ENCODE measurements at regions not wholly inside any gene's neighbourhood (a gene's known extent, or its start where the extent isn't known, plus 50 kb on each side); places are given as distances from the start of the nearest gene placed in this dataset.
"Not testable (repeated sequence)": the region's sequence is repeated elsewhere in the genome, so short reads cannot be mapped to it uniquely, and the experiment has no call there.

DNA sequence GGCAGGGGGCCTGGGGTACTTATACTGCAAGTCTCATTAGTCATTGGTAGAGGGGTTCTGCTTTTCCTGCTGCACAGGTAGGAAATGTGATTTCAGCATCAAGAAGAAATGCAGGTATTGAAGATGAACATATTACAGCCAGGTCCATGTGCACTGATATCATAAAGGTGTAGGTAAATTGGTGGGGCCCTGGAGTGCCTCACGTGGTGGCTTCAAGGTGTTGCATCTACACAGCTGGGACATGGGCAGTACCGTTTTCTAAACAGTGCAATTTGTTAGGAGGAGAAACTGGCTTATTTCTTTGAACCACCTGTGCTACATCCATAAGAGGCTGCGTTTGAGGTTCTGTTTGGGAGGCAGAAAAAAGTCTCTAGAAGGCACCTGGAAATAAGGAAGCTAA lies 618.1 kb upstream of the RBFOX1 start:
- no peak for DNase-seq

DNA sequence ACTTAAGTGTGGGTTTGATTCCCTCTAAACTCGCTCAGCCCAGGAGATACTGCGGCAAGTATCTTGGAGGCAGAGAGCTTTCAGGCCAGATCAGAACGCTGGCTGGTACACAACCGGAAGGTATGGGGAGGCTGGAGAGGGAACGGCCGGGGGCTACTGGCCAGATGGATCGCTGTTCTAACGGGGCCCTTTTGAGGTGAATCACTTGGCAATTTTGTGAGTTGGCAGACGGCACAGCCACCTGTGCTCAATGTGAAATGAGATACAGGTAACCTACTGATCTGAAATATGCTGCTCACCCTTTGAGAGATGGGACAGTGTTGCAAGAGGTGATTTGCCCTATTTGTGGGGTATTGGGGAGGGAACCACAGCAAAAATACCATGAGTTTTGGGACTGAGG lies 622.9 kb upstream of the RBFOX1 start:
- DNase-seq: no peak

DNA sequence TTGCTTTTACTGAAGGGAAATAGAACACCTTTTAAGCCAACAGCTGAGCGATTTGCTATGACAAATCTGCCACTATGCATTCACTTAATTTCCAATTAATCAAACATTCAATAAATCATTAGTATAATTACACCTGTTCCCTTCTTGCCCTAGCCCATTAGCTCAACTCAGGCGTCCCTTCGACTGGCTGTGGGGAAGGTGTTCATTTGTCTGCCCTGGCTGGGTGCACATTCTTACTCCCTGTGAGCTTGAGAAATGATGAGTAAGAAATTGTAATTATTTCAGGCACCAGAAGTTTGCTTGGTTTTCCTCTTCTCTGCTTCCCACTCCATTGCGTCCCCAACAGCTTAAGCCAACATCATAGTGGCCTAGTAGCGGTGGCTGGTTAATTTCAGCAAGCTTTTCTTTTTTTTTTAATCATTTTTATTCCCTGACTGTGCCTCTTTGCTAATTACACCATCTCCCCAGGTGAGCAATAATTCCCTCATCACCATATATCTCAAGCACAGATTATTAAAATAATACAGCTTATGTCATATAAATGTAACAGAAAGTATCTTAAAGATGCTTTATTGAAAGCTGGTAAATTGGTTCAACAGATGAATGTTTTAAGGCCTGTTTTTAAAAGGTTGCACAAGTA lies 623.9 kb upstream of the RBFOX1 start:
- DNase-seq: no peak

DNA sequence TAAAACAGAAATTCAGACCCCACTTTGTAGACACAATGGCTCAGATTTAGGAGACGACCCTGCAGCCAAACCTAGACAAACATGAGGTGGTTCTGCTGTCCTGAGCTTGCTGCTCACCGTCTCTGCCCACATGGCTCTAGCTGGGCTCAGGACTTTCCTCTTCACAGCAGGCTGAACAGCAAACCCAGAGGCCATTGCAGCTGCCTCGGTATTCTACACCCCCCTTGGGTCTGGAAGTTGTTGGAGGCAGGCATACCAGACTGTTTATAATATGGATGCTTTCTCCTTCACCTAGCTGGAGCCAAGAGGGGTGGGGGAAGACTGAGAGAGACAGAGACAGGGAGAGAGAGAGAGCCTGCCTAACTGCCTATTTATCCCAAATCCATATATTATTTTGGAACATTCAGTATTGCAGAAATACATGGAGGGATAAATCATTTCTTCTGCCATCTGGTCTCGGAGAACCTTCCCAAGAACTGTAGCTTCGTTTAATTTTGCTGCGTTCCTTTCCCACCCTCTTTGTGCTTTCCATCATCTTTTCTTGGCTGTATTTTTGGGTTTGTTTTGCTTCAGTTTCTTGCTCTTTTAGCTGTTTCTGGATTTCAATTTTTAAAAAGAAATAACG lies 628.2 kb upstream of the RBFOX1 start:
- no peak for DNase-seq

DNA sequence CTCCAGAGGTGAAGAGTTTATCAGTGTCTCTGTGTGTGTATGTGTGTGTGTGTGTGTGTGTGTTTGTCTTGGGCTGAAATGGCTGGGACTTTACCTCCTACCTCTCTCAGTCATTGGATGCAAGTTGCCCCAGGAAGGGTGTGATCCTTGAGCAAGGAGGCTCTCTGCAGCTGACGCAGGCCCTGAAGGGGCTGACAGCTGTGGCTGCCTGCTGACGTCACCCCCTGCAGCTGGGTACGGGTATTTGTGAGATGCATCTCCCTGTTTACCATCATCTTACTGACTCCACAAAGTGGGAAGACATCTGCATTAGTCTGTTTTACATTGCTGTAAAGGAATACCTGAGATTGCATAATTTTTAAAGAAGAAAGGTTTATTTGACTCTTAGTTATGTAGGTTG lies 631.5 kb upstream of the RBFOX1 start:
- DNase-seq: no peak

DNA sequence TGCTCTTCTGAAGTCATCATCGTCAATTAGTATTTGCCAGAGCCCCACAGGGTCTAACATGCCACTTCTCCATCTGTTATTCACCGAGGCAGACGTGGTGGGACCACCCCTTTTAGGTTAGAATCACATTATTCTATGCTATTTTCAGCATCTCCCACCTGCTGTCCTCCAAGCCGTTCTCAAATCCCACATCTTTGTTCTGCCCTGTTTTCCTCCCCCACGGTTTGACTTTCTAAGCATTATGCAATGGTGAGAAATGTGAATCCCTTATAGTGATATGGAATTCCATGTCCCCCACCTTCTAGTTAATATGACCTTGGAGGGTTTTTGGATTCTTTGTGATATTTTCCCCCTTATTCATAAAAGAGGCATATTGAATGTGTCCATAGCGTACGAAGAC lies 634.1 kb upstream of the RBFOX1 start:
- DNase-seq: no peak

DNA sequence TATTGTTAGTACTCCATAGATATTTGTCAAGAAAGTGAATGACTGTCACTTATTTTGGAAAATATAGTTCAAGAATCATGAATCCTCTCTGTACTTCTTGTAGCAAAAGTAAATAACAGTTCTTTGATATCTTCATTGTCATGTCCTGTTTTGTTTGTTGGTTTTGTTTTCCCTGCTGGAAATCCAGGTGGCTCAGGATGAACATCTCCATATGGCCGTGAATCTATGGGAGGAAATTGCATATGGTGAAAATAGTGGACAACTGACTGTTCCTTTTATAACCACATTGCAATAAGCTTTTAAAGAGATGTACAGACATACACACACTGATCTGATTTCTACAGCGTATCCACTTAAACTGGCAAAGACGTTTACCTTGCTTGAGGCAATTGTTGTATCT lies 637.0 kb upstream of the RBFOX1 start:
- DNase-seq: no peak

DNA sequence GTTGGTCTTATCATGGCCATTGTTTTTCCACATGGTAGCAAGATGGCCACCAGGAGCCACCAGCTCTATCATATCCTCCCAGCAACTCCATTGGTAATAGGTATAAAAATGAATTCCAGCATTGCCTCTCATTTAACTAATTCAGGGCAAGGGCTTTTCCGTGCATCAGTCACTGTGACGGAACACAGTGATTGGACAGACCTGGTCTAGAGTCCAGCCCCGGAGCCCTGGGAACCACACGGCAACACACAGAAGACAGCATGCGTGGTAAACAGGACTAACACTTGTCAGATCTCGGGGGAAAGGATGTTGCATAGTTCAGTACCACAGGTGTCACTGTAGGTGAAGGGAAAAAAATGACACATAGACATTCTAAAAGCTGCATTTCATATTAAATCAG lies 638.0 kb upstream of the RBFOX1 start:
- no peak for DNase-seq

DNA sequence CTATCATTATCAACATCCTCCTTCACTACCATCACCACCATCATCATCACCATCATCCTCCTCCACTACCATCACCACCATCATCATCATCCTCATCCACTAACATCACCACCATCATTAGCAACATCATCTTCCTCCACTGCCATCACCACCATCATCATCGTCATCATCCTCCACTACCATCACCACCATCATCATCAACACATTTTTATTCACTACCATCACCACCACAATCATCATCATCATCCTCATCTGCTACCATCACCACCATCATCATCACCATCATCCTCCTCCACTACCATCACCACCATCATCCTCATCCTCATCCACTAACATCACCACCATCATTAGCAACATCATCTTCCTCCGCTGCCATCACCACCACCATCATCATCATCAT lies 639.2 kb upstream of the RBFOX1 start:
- DNase-seq: not testable (repeated sequence)

DNA sequence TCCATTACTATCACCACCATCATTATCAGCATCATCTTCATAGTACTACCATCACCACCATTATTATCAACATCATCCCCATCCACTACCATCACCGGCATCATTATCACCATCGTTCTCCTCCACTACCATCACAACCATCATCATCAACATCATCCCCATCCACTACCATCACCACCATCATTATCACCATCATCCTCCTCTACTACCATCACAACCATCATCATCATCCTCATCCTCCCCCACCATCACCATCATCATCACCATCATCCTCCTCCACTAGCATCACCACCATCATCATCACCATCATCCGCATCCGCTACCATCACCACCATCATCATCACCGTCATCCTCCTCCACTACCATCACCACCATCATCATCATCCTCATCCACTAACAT lies 639.8 kb upstream of the RBFOX1 start:
- DNase-seq: no peak

DNA sequence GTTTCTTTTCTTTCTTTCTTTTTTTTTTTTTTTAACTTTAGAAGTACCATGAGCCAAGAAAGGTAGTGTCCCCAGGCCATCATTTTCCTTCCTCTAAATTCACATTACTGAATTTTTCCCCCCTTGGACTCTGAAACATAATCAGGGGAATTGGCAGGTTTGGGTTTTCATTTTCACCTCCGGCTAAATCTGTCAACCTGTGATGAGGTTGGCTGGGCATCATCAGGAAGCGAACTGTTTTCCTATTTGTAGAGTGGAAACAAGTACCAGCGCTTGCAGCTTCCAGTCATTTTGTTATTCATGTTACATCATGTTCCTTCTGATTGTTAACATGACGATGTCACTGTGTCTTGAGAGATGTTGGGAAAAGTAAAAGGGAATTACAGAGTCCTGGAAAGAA lies 641.9 kb upstream of the RBFOX1 start:
- no peak for DNase-seq

DNA sequence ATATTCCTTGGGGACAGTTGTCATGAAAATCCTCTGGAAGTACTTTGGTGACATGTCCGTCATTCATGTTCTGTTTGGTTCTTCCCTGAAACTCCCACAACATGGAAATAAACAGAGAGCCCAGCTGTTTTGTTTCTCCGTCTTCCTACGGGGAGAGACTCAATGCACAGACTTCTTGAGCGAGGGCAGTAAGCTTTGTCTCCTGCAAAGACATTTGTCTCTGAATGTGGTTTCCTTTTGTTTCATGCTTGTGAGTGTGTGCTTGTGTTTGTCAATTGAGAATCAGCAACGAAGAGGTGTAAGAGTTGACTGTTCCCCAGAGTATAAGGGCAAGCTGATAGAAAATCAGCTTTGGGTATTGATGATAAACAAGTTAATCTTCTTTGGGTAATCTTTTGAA lies 643.0 kb upstream of the RBFOX1 start:
- DNase-seq: no peak

DNA sequence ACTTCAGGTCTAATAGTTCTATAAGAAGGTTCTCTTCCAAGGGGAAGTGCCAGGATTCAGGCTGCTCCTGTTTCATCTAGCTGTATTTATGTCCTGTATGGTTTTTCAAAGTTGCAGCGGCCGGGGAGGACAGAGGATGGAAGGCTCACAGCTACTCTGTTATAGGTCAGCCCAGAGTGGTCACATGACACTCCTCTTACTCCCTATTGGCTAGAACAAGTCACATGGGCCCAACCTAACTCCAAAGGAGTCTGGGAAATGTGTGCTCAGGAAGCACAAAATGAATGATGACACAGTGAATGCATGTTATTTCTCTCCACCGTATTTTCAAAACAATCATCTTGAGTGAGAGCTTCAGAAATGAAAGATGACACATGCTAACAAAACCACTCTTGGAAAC lies 645.1 kb upstream of the RBFOX1 start:
- no peak for DNase-seq

DNA sequence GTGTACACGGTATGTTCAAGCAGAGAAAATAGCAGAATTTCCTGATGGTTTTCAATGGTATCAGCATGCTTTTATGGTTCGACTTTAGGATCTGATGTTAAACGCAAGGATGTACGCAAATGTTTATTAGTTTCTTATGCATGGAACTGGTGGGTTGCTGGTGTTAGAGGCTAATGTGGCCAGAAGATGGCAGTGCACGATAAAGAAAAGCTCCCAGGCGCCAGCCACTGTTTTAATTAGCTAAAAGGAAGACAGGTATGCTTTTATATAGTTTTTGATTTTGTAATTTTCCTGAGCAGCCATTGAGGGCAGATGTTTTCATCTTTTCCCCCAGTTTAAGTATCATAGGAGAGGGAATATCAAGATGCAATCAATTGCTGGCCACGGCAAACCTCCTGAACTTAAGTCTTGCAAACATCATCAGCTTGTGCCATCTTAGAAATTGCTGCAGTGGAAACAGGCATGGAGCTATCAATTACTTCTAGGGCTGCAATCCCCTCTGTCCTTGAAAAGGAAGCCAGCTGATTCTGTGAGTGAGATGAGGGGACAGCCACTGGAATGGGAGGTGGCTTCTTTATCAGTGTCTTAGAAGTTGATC lies 648.5 kb upstream of the RBFOX1 start:
- peak in 1 of 2 donors; percentile 24 for DNase-seq

DNA sequence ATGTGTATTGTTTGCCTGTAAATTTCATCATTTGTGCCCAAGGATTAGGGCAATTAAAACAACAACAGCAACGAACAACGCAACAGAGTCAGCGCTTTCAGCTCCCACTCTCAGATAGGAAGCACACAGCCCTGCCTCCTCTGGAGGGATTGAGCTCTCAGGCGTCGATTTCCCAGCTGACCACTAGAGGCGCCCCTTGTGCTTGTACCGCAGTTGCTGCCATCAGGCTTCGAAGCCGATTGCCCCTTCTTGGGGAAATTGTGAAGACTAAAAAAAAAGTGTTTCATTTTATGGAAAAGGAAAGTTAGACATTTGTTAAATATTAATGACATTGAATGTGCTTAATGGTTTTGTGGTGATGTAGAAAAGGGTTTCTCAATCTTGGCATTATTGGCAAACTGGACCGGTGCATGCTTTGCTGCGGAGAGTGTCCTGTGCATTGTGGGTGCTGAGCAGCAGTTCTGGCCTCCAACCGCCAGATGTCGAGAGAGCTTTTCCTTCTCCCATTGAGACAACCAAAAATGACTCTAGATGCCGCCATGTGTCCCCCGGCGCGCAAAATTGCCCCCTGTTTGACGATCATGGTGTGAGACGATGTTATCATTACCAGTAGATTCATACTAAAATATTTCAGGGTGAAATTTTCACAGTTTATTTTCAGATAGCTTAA lies 650.4 kb upstream of the RBFOX1 start:
- DNase-seq: peak; percentile 43 to 56

DNA sequence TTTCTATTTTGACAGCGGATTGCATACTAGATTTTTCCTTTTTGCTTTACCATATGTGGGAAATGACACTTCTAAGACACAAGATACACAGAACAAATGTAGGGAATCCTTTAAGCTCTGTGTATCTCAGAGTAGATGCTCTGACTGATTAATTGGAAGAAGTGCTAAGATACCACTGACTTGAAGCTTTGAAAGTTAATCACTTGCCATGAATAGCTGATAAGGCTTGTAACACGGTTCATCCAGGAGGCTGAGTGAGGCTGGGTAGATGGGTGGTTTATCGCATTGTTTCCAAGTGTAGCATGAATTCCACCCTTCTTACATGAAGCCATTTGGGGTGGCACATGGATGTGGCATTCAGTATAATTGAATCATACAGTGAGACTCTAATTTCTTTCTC lies 654.1 kb upstream of the RBFOX1 start:
- no peak for DNase-seq

DNA sequence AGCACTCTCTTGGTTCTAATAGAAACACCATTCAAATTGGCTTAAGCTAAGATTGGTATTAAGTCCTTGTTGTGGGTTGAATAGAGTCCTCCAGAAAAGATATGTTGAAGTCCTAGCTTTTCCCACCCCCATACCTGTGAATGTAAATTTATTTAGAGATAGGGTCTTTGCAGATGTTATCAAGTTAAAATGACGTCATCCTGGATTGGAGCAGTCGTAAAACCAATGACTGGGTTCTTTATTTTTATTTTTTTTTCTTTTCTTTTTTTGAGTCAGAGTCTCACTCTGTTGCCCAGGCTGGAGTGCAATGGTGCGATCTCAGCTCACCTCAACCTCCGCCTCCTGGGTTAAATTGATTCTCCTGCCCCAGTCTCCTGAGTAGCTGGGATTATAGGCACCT lies 658.6 kb upstream of the RBFOX1 start:
- no peak for DNase-seq

DNA sequence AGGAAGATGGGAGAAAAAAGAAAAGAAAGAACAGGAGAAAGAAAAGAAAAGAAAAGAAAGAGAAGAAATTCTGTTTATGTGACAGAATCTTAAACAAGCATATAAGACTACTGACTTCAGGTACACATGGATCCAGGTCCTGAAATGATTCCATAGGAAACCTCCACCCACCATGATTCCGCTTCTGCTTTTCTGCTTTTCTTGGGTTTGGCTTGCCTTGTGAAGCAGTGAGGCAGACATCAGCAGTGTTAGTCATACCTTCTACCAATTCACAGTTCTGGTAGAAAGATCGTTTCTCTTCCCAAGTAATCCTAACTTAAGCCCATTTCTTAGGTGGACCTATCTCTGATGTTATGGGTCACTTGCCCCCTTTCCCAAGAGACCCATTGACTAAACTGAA lies 660.1 kb upstream of the RBFOX1 start:
- no peak for DNase-seq

DNA sequence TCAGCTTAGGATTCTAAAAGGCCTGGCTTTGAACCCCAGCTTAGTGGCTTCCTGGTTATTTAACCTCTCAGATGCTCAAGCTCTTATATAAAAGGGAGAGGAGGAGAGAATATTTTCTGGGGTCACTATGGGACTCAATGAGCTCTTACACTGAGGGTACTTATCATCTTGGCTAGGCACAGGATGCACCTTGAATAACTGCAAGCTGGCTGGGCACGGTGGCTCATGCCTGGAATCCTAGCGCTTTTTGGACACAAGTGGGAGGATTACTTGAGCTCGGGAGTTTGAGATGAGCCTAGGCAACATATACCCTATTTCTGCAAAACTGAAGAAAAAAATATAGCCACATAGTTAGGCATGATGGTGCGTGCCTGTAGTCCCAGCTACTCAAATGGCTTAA lies 665.3 kb upstream of the RBFOX1 start:
- no peak for DNase-seq

DNA sequence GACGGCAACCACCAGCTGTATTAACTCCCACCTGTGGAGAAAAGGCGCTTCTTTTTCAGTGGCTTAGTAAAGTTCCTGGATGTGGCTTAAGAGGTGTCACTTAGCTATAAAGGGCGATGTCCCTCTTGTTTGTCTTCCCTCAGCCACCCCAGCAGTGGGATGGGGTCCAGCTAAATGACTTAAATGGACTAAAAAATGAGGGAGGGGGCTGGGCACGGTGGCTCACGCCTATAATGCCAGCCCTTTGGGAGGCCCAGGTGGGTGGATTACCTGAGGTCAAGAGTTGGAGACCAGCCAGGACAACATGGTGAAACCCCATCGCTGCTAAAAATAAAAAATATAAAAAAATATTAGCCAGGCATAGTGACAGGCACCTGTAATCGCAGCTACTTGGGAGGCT lies 667.5 kb upstream of the RBFOX1 start:
- no peak for DNase-seq

DNA sequence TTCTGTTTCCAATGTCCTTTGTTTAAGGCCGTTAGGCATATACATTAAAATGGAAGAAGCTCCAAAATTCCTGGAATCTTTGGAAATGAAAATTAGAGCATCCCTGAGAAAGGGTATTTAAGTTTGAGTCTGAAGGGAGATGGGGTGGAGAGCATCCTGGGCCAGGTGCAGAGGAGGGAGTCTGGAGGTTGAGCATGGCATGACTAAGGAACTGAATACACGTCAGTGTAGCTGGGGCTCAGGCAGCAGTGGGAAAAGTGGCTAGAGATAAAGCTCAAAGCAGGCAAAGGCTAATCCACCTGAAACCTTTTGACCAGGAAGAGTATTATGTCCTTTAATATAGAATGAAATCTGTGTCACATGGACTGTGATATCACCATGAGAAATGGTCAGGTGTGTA lies 669.0 kb upstream of the RBFOX1 start:
- DNase-seq: no peak

DNA sequence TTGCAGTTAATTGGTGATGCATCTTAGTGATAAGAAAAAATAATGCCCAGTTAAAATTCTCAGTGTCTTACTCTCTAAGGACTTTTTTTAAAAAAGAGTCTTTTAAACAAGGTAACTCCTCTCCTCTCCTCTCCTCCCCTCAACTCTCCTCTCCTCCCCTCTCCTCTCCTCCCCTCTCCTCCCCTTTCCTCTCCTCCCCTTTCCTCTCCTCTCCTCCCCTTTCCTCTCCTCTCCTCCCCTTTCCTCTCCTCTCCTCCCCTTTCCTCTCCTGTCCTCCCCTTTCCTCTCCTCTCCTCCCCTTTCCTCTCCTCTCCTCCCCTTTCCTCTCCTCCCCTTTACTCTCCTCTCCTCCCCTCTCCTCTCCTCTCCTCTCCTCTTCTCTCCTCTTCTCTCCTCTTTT lies 675.9 kb upstream of the RBFOX1 start:
- DNase-seq: no peak

DNA sequence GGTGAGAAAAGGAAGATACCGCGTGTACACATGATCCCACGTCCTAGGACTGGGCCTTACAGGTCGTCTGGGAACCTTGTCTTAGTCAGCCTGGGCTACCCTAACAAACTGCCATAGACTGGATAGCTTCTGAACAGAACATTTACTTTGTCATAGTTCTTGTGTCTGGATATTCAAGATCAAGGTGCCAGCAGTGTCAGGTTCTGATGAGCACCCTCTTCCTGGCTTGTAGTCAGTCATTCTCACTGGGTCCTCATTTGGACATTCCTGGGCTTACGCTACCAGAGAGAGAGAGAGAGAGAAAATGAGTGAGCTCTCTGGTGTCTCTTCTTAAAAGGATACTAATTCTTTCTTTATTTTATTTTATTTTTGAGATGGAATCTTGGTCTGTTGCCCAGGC lies 685.8 kb upstream of the RBFOX1 start:
- DNase-seq: no peak

Measured in inflammatory macrophage (primary cell).